HG03066 (cell line): ENCODE measurements at regions not wholly inside any gene's neighbourhood (a gene's known extent, or its start where the extent isn't known, plus 50 kb on each side); places are given as distances from the start of the nearest gene placed in this dataset.

Source experiments
- ATAC-seq: cut with Tn5 transposase; IDR thresholded peaks from one replicate; pipeline ENCODE4 v1.9.1; 2021; ENCODE audit warnings: low read depth; ENCODE audit not compliant: unreplicated experiment

- no peak for ATAC-seq
Observed at GRCh38 chr6:90436403-90436802, 139.8 kb upstream of the BACH2 start.

- no peak for ATAC-seq
Observed at GRCh38 chr6:90435207-90435899, 138.7 kb upstream of the BACH2 start.

- no peak for ATAC-seq
Observed at GRCh38 chr6:90434094-90434493, 137.5 kb upstream of the BACH2 start.

- no peak for ATAC-seq
Observed at GRCh38 chr6:90432937-90433336, 136.3 kb upstream of the BACH2 start.

GRCh38 chr6:90432041-90432775 lies 135.6 kb upstream of the BACH2 start:
- ATAC-seq: no peak

GRCh38 chr6:90431576-90431975 lies 134.9 kb upstream of the BACH2 start:
- no peak for ATAC-seq

- no peak for ATAC-seq
Observed at GRCh38 chr6:90429713-90430112, 133.1 kb upstream of the BACH2 start.

GRCh38 chr6:90428514-90428913 lies 131.9 kb upstream of the BACH2 start:
- no peak for ATAC-seq

- ATAC-seq: peak; percentile 98
Observed at GRCh38 chr6:90425161-90425641, 128.6 kb upstream of the BACH2 start.

GRCh38 chr6:90424580-90424979 lies 127.9 kb upstream of the BACH2 start:
- ATAC-seq: no peak

GRCh38 chr6:90421666-90422065 lies 125.0 kb upstream of the BACH2 start:
- no peak for ATAC-seq

- no peak for ATAC-seq
Observed at GRCh38 chr6:90420500-90420899, 123.9 kb upstream of the BACH2 start.

- ATAC-seq: no peak
Observed at GRCh38 chr6:90417385-90417784, 120.7 kb upstream of the BACH2 start.

- no peak for ATAC-seq
Observed at GRCh38 chr6:90416322-90416721, 119.7 kb upstream of the BACH2 start.

- no peak for ATAC-seq
Observed at GRCh38 chr6:90415178-90415577, 118.5 kb upstream of the BACH2 start.

- no peak for ATAC-seq
Observed at GRCh38 chr6:90414352-90414751, 117.7 kb upstream of the BACH2 start.

GRCh38 chr6:90413867-90414266 lies 117.2 kb upstream of the BACH2 start:
- no peak for ATAC-seq

- ATAC-seq: no peak
Observed at GRCh38 chr6:90413396-90413795, 116.8 kb upstream of the BACH2 start.

GRCh38 chr6:90412538-90413369 lies 116.1 kb upstream of the BACH2 start:
- no peak for ATAC-seq

- peak; percentile 87 for ATAC-seq
Observed at GRCh38 chr6:90411292-90411781, 114.7 kb upstream of the BACH2 start.

GRCh38 chr6:90409700-90410099 lies 113.1 kb upstream of the BACH2 start:
- no peak for ATAC-seq
